H9 (cell line): ENCODE measurements at regions not wholly inside any gene's neighbourhood (a gene's known extent, or its start where the extent isn't known, plus 50 kb on each side); places are given as distances from the start of the nearest gene placed in this dataset.

Experiments used
- DNase-seq: peaks from one replicate; pipeline ENCODE4 v3.0.0-alpha.2; 2017
- H2AFZ ChIP-seq: one replicate; pipeline ENCODE4 v1.6.1; 2013; ENCODE audit warnings: mild to moderate bottlenecking, low read length, control low read depth, moderate library complexity
- H2AK5ac ChIP-seq: 2 replicates; pipeline ENCODE4 v1.6.1; 2013; ENCODE audit warnings: low read length, control low read depth, mixed read lengths; ENCODE audit not compliant: insufficient read length
- H2BK120ac ChIP-seq: one replicate; pipeline ENCODE4 v1.6.1; 2013; ENCODE audit warnings: low read depth, mild to moderate bottlenecking, low read length, control low read depth, inconsistent platforms; ENCODE audit not compliant: poor library complexity, severe bottlenecking
- H2BK12ac ChIP-seq: 2 replicates; pipeline ENCODE4 v1.6.1; 2013; ENCODE audit warnings: low read length, control low read depth, mixed read lengths, low read depth; ENCODE audit not compliant: insufficient read length
- H2BK15ac ChIP-seq: 2 replicates; pipeline ENCODE4 v1.6.1; 2013; ENCODE audit warnings: low read depth, low read length, control low read depth
- H2BK20ac ChIP-seq: one replicate; pipeline ENCODE4 v1.6.1; 2013; ENCODE audit warnings: low read depth, mild to moderate bottlenecking, low read length, control low read depth, inconsistent platforms; ENCODE audit not compliant: poor library complexity, severe bottlenecking
- H2BK5ac ChIP-seq: 2 replicates; pipeline ENCODE4 v1.6.1; 2013; ENCODE audit warnings: low read length, control low read depth, mixed read lengths; ENCODE audit not compliant: insufficient read length
- H3K14ac ChIP-seq: 2 replicates; pipeline ENCODE4 v1.6.1; 2013; ENCODE audit warnings: low read length, control low read depth; ENCODE audit not compliant: insufficient read depth
- H3K18ac ChIP-seq: 2 replicates; pipeline ENCODE4 v1.6.1; 2013; ENCODE audit warnings: low read depth, mild to moderate bottlenecking, mixed read lengths, low read length, control low read depth; ENCODE audit not compliant: insufficient read length
- H3K23ac ChIP-seq: 2 replicates; pipeline ENCODE4 v1.6.1; 2013; ENCODE audit warnings: low read length, control low read depth, mixed read lengths, low read depth; ENCODE audit not compliant: insufficient read length
- H3K23me2 ChIP-seq: 2 replicates; pipeline ENCODE4 v1.6.1; 2013; ENCODE audit warnings: low read depth, mild to moderate bottlenecking, mixed read lengths, low read length, control low read depth; ENCODE audit not compliant: insufficient read length, poor library complexity, severe bottlenecking
- H3K27ac ChIP-seq: 2 replicates; pipeline ENCODE4 v1.5.1; 2013; ENCODE audit warnings: low read length, control low read depth, mixed read lengths, low read depth; ENCODE audit not compliant: insufficient read length
- H3K27me3 ChIP-seq: 2 replicates; pipeline ENCODE4 v1.6.1; 2013; ENCODE audit warnings: low read length, control low read depth, inconsistent platforms; ENCODE audit not compliant: insufficient read depth
- H3K4ac ChIP-seq: 2 replicates; pipeline ENCODE4 v1.6.1; 2013; ENCODE audit warnings: low read depth, mild to moderate bottlenecking, control low read depth, inconsistent platforms, low read length, moderate library complexity
- H3K4me1 ChIP-seq: 2 replicates; pipeline ENCODE4 v1.6.1; 2013; ENCODE audit warnings: low read length, control low read depth, inconsistent platforms; ENCODE audit not compliant: insufficient read depth
- H3K4me2 ChIP-seq: 2 replicates; pipeline ENCODE4 v1.6.1; 2013; ENCODE audit warnings: low read length, control low read depth, mixed read lengths; ENCODE audit not compliant: insufficient read length, insufficient read depth
- H3K56ac ChIP-seq: 2 replicates; pipeline ENCODE4 v1.6.1; 2013; ENCODE audit warnings: low read depth, mild to moderate bottlenecking, mixed read lengths, low read length, control low read depth; ENCODE audit not compliant: insufficient read length
- H3K79me1 ChIP-seq: 2 replicates; pipeline ENCODE4 v1.6.1; 2013; ENCODE audit warnings: low read depth, mild to moderate bottlenecking, moderate library complexity, low read length, control low read depth, inconsistent platforms; ENCODE audit not compliant: insufficient read depth, poor library complexity, severe bottlenecking
- H3K79me2 ChIP-seq: 2 replicates; pipeline ENCODE4 v1.6.1; 2013; ENCODE audit warnings: low read length, control low read depth, inconsistent platforms; ENCODE audit not compliant: insufficient read depth
- H3K9ac ChIP-seq: 2 replicates; pipeline ENCODE4 v1.6.1; 2013; ENCODE audit warnings: low read length, control low read depth, mixed read lengths; ENCODE audit not compliant: insufficient read length; ENCODE audit errors: extremely low read depth
- H3K9me3 ChIP-seq: one replicate; pipeline ENCODE4 v1.6.1; 2013; ENCODE audit warnings: low read depth, low read length, inconsistent platforms; ENCODE audit not compliant: control insufficient read depth
- H3T11ph ChIP-seq: one replicate; pipeline ENCODE4 v1.6.1; 2013; ENCODE audit warnings: mild to moderate bottlenecking, low read length, control low read depth, inconsistent platforms
- H4K20me1 ChIP-seq: one replicate; pipeline ENCODE4 v1.6.1; 2013; ENCODE audit not compliant: control insufficient read depth, insufficient read length, insufficient read depth
- H4K5ac ChIP-seq: 2 replicates; pipeline ENCODE4 v1.6.1; 2013; ENCODE audit warnings: low read depth, mild to moderate bottlenecking, mixed read lengths, low read length, control low read depth; ENCODE audit not compliant: insufficient read length
- H4K8ac ChIP-seq: replicated peaks from 2 replicates; pipeline ENCODE4 v1.6.1; 2013; ENCODE audit warnings: low read length, control low read depth, mixed read lengths, low read depth; ENCODE audit not compliant: insufficient read length
- H4K91ac ChIP-seq: 2 replicates; pipeline ENCODE4 v1.6.1; 2013; ENCODE audit warnings: low read depth, mild to moderate bottlenecking, moderate library complexity, mixed read lengths, low read length, control low read depth; ENCODE audit not compliant: insufficient read length
- H3K27ac Mint-ChIP-seq, 3 experiments: 2 replicates in 2 of 3; 3 replicates in 1 of 3; pipeline ENCODE4 v1.8.0; 2020 to 2021; ENCODE audit warnings: mixed read lengths in 3 of 3, mild to moderate bottlenecking in 1 of 3, moderate library complexity in 1 of 3
- H3K27me3 Mint-ChIP-seq: 2 replicates; pipeline ENCODE4 v1.8.0; 2021; ENCODE audit warnings: low read depth, mild to moderate bottlenecking, moderate library complexity, mixed read lengths
- H3K36me3 Mint-ChIP-seq, 3 experiments: 2 replicates in 2 of 3; 3 replicates in 1 of 3; pipeline ENCODE4 v1.8.0; 2020 to 2021; ENCODE audit warnings: low read depth in 3 of 3, mixed read lengths in 3 of 3; ENCODE audit not compliant: insufficient read depth in 1 of 3
- H3K4me1 Mint-ChIP-seq, 2 experiments: 2 replicates each; pipeline ENCODE4 v1.8.0; 2020; ENCODE audit warnings: mixed read lengths in 2 of 2
- H3K4me3 Mint-ChIP-seq, 2 experiments: 2 replicates in 1 of 2; 3 replicates in 1 of 2; pipeline ENCODE4 v1.8.0; 2020 to 2021; ENCODE audit warnings: mild to moderate bottlenecking in 2 of 2, mixed read lengths in 2 of 2, moderate library complexity in 1 of 2
- H3K9me3 Mint-ChIP-seq, 2 experiments: 2 replicates in 1 of 2; 3 replicates in 1 of 2; pipeline ENCODE4 v1.8.0; 2020; ENCODE audit warnings: mild to moderate bottlenecking in 2 of 2, mixed read lengths in 2 of 2, moderate library complexity in 1 of 2
- WGBS: extraction: QIAGEN DNeasy Blood & Tissue Kit; methylation state at CpG from one replicate; pipeline ENCODE4 v1.1.7; 2013; ENCODE audit warnings: missing lambda C conversion rate, low lambda C conversion rate, mixed read lengths; ENCODE audit not compliant: insufficient read length; ENCODE audit errors: extremely low coverage; 5-methylcytosine and 5-hydroxymethylcytosine counted together
- TF ChIP-seq, protein P1 (sequence below): fragments of 200-600 bp; sonication (generic); conservative IDR thresholded peaks from 3 replicates; pipeline ENCODE4 v1.8.0; 2021; ENCODE audit warnings: antibody characterized with exemption, mild to moderate bottlenecking

DNA sequence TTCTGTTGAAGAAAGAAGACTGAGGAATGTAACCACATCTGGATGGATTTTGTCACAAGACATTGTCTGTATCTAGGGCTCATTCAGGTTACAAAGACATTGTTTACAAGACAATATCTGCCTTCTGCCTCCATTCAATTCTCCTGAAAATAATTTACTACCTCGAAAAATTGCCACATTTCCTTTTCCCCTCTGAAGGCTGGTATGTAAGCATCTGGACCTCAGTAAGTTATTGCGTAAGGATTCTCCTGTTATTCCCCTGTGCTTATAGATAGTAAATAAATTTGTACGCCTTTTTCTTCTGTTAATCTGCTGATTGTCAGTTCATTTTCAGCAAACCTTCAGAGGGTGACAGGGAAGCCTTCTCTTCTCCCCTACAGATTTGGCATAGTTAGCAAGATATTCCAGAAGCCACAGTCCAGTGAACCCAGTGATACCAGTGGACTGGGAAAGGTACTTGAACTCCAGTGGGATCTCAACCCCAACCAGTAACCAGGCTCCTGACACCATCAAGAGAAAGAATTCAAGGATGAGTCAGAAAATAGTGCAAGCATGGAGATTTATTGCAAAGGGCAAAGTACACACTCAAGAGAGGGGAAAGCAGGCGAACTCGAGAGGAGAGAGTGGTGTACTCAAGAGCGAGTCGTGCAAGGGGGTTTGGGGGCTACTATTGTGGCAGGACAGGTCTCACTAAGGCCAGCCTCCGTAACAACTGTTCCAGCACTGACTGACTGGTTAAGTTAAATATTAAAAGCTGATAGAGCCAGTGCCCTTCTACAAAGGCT is 706.9 kb upstream of the GHITM start:
- Mint-ChIP-seq H3K27ac (no peak overlapping the region), H3K9me3 (peaks cover 17 to 32% of the 10 kb centered on the region in 2 experiments), H3K4me1 (peaks cover 25 to 33% of the 10 kb centered on the region in 2 experiments), H3K36me3 (peaks cover 14 to 29% (median 15%) of the 10 kb centered on the region in 3 experiments), H3K27me3 (no peaks in the 10 kb centered on the region), H3K4me3 (no peak overlapping the region)
- no CpG with 5 or more reads among the region's 8 CpGs for WGBS
- Histone ChIP-seq H4K8ac (no peak overlapping the region), H2BK12ac (no peak overlapping the region), H3K23ac (no peak overlapping the region), H2AK5ac (no peak overlapping the region), H3K14ac (no peak overlapping the region), H3K9me3 (no peaks in the 10 kb centered on the region), H3K79me1 (no peaks in the 10 kb centered on the region), H3K23me2 (no peaks in the 10 kb centered on the region), H2AFZ (no peak overlapping the region), H3K27ac (no peak overlapping the region), H3T11ph (no peak overlapping the region), H3K4me2 (no peak overlapping the region), H2BK5ac (no peak overlapping the region), H4K91ac (no peak overlapping the region), H3K79me2 (no peaks in the 10 kb centered on the region), H3K27me3 (no peaks in the 10 kb centered on the region), H2BK15ac (no peak overlapping the region), H3K4me1 (no peaks in the 10 kb centered on the region; the same call in none of the 2 replicates), H2BK120ac (no peak overlapping the region), H3K9ac (no peak overlapping the region), H2BK20ac (no peak overlapping the region), H3K56ac (no peak overlapping the region), H4K20me1 (no peaks in the 10 kb centered on the region), H3K4ac (no peak overlapping the region), H3K18ac (no peak overlapping the region), H4K5ac (no peak overlapping the region)
- no peak for DNase-seq
- TF ChIP-seq, protein P1, sequence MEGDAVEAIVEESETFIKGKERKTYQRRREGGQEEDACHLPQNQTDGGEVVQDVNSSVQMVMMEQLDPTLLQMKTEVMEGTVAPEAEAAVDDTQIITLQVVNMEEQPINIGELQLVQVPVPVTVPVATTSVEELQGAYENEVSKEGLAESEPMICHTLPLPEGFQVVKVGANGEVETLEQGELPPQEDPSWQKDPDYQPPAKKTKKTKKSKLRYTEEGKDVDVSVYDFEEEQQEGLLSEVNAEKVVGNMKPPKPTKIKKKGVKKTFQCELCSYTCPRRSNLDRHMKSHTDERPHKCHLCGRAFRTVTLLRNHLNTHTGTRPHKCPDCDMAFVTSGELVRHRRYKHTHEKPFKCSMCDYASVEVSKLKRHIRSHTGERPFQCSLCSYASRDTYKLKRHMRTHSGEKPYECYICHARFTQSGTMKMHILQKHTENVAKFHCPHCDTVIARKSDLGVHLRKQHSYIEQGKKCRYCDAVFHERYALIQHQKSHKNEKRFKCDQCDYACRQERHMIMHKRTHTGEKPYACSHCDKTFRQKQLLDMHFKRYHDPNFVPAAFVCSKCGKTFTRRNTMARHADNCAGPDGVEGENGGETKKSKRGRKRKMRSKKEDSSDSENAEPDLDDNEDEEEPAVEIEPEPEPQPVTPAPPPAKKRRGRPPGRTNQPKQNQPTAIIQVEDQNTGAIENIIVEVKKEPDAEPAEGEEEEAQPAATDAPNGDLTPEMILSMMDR: no peak
